AG09319 (cell line): ENCODE measurements at regions not wholly inside any gene's neighbourhood (a gene's known extent, or its start where the extent isn't known, plus 50 kb on each side); places are given as distances from the start of the nearest gene placed in this dataset.

Experiments used
- DNase-seq: peaks from one replicate; pipeline ENCODE4 v3.0.0-alpha.2; 2010; ENCODE audit warnings: low read depth; ENCODE audit errors: extremely low read depth
- CTCF ChIP-seq: IDR thresholded peaks from 2 replicates; pipeline ENCODE4 v1.5.1; 2011; ENCODE audit warnings: low read depth, mild to moderate bottlenecking, inconsistent platforms, low read length, moderate library complexity

DNA sequence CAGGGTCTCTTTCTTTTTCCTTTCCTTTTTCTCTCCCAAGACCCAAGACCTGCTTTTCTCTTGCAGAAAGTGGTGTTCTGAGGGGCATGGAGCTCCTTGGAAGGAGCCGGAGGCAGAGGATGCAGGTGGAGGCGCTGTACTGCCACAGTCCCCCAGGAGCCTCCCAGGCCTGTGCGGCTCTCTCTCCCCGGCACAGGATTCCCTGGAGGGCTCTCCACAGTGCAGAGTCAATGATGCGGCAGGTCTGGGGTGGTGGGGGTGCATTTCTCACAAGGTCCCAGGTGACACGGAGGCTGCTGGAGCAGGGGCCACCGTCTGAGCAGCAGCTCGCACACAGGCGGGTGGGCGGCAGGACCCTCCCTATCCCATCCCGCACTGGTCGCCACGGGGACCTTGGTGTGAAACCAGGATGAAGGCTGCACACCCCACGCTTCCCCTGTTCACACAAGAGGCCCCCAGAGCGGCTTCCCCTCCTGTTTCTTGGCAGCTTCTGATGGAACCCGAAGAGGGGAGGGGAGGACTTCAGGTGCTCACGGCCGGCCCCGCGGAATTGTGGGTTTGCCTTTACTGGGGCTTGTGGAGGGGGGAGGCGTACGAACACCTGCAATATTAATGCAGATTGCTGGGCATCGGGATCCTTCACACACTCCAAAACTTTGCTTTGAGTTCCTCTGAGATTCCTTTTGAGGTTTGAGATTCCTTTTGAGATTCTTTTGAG lies 186.9 kb downstream of the ENGASE start:
- no peak for TF ChIP-seq CTCF
- DNase-seq, result no peak

DNA sequence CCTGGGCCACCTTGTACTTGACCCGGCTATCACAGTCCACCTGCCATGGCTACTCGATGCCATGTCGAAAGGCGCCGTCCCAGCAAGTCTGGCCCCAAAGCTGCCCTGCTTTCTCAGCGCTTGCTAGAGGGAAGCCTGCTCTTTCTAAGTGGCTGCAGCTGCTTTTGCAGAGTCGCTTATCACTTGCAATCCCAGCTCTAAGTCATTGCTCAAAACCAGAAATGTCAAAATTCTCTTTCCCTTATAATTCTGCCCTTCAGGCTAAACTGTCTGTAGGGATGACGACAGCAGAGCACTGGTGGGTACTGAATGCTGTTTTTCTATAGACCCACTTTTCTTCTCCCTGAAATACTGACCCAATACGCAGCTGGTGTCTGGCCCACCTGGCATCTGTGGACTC lies 184.2 kb downstream of the ENGASE start:
- TF ChIP-seq CTCF, result no peak
- no peak for DNase-seq

- no peak for TF ChIP-seq CTCF
Measured at GRCh38 chr17:79258041-79258440, 183.4 kb downstream of the ENGASE start.

GRCh38 chr17:79255926-79256585 lies 181.4 kb downstream of the ENGASE start:
- TF ChIP-seq CTCF, result no peak
- DNase-seq, result no peak

More at GRCh38 chr17:79258041-79258440, 183.4 kb downstream of the ENGASE start:
- DNase-seq, result no peak

GRCh38 chr17:79255456-79255855 lies 180.8 kb downstream of the ENGASE start:
- no peak for TF ChIP-seq CTCF
- DNase-seq, result no peak

- no peak for TF ChIP-seq CTCF
- no peak for DNase-seq
Measured at GRCh38 chr17:79255046-79255445, 180.4 kb downstream of the ENGASE start.

DNA sequence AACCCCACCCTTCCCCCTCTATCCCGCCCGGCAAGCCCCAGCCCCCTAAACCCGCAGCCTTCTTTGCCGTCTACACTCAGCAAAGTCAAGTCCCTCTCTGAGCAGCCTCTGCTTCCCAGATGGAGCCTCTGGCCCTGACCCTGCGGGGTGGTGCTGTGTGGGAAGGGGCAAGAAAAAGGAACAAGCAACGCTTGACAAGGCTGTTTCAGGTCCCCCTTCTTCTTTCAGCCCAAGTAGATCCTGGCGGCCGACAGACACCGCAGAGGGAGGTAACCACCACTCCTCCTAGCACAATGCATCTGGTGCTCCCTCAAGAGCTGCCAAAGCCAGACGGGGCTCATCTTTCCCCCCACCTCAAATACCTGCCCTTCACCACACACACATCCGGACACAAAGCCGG lies 178.3 kb downstream of the ENGASE start:
- no peak for DNase-seq
- TF ChIP-seq CTCF, result no peak
